ENCODE measurements at regions not wholly inside any gene's neighbourhood (a gene's known extent, or its start where the extent isn't known, plus 50 kb on each side); places are given as distances from the start of the nearest gene placed in this dataset.
A peak's percentile ranks its signal among the peaks of the same experiment; 100 is the strongest.

DNA sequence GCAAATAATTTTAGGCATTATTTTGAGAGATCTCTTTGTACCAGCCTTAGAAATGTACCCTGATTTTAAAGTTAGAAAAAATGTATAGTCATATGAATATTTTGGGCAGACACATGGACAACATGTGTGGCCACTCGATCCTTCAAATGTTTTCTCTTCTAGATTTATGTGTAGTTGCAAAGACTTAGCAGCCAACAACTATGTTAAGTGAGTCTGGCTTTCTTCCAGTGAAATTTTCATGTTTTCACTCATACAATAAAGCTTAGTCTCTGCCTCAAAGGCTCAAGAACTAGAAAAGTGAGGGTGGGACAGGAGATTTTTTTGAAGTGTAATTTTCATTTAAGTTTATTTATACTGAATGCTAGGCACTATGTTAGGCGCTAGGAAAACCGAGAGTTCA is 207.7 kb upstream of the DACH1 start:
- Histone ChIP-seq H3F3A (ENCODE audit: insufficient read depth, low read length, poor library complexity, severe bottlenecking) (peaks cover 8% of the 10 kb centered on the region), H3K79me2 (replicated peaks; ENCODE audit: insufficient read depth, low read length) (no peaks in the 10 kb centered on the region), H4K20me1 (ENCODE audit: insufficient read depth) (no peaks in the 10 kb centered on the region), H2AFZ (ENCODE audit: low read depth, low read length) (no peak overlapping the region), H3K36me3 (ENCODE audit: insufficient read depth, low read length) (no peaks in the 10 kb centered on the region), H3K9me3 (ENCODE audit: low read length) (no peaks in the 10 kb centered on the region), H3K9me2 (ENCODE audit: insufficient read depth, low read length) (no peaks in the 10 kb centered on the region), H3K4me2 (ENCODE audit: low read length) (no peak overlapping the region), H3K27ac (ENCODE audit: low read length) (no peak overlapping the region), H3K9ac (ENCODE audit: low read length) (no peak overlapping the region), H3K27me3 (ENCODE audit: insufficient read depth, low read depth, low read length) (peaks cover 17% of the 10 kb centered on the region), H3K4me3 (ENCODE audit: low read length) (no peak overlapping the region)
- TF ChIP-seq RAD21 (conservative IDR thresholded peaks at IDR 0.05) = no peak
- no peak for TF ChIP-seq POLR2AphosphoS5 (IDR thresholded peaks at IDR 0.05)

DNA sequence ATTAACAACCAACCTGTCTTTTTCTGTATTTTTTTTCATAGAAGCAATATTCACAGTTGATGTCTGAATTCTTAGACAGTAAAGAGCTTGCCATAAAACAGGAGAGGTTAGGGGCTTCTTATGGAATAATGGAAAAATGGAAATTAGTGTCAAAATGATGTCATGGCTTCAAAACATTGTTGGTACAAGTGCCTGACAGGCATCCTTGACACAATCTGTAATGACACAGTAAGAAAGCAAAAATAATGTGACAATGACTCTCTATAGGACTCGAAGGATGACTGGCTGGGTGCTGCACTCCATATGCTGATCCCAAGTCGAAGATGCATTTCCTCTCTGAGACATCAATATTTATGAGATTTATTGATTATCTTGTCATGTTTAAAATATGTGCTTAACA is 205.3 kb upstream of the DACH1 start:
- H3K9me2 ChIP-seq (ENCODE audit: insufficient read depth, low read length) = no peaks in the 10 kb centered on the region
- H3K9me3 ChIP-seq (ENCODE audit: low read length) = no peaks in the 10 kb centered on the region
- peak overlapping the region; percentile 52 for H3K27ac ChIP-seq (ENCODE audit: low read length)
- no peaks in the 10 kb centered on the region for H4K20me1 ChIP-seq (ENCODE audit: insufficient read depth)
- H3K79me2 ChIP-seq (replicated peaks; ENCODE audit: insufficient read depth, low read length) = no peaks in the 10 kb centered on the region
- H3F3A ChIP-seq (ENCODE audit: insufficient read depth, low read length, poor library complexity, severe bottlenecking) = peaks cover 8% of the 10 kb centered on the region
- H3K4me3 ChIP-seq (ENCODE audit: low read length) = peak overlapping the region; percentile 12
- no peak overlapping the region for H3K9ac ChIP-seq (ENCODE audit: low read length)
- no peak overlapping the region for H2AFZ ChIP-seq (ENCODE audit: low read depth, low read length)
- TF ChIP-seq EZH2 (IDR thresholded peaks at IDR 0.05; ENCODE audit: borderline replicate concordance, insufficient read depth, low read length, poor library complexity, severe bottlenecking) = no peak
- peak; percentile 100 for TF ChIP-seq EP300 (conservative IDR thresholded peaks at IDR 0.05; ENCODE audit: poor library complexity, severe bottlenecking)
- peak; percentile 100 for TF ChIP-seq POLR2AphosphoS5 (IDR thresholded peaks at IDR 0.05)
- TF ChIP-seq, protein P1, sequence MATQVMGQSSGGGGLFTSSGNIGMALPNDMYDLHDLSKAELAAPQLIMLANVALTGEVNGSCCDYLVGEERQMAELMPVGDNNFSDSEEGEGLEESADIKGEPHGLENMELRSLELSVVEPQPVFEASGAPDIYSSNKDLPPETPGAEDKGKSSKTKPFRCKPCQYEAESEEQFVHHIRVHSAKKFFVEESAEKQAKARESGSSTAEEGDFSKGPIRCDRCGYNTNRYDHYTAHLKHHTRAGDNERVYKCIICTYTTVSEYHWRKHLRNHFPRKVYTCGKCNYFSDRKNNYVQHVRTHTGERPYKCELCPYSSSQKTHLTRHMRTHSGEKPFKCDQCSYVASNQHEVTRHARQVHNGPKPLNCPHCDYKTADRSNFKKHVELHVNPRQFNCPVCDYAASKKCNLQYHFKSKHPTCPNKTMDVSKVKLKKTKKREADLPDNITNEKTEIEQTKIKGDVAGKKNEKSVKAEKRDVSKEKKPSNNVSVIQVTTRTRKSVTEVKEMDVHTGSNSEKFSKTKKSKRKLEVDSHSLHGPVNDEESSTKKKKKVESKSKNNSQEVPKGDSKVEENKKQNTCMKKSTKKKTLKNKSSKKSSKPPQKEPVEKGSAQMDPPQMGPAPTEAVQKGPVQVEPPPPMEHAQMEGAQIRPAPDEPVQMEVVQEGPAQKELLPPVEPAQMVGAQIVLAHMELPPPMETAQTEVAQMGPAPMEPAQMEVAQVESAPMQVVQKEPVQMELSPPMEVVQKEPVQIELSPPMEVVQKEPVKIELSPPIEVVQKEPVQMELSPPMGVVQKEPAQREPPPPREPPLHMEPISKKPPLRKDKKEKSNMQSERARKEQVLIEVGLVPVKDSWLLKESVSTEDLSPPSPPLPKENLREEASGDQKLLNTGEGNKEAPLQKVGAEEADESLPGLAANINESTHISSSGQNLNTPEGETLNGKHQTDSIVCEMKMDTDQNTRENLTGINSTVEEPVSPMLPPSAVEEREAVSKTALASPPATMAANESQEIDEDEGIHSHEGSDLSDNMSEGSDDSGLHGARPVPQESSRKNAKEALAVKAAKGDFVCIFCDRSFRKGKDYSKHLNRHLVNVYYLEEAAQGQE (IDR thresholded peaks at IDR 0.05; ENCODE audit: borderline replicate concordance) = peak; percentile 86
- peak; percentile 19 for TF ChIP-seq MXI1 (conservative IDR thresholded peaks at IDR 0.05; ENCODE audit: poor library complexity, severe bottlenecking)
- H3K4me2 ChIP-seq (ENCODE audit: low read length) = peak overlapping the region; percentile 42
- no peaks in the 10 kb centered on the region for H3K36me3 ChIP-seq (ENCODE audit: insufficient read depth, low read length)
- H3K27me3 ChIP-seq (ENCODE audit: insufficient read depth, low read depth, low read length) = peaks cover 17% of the 10 kb centered on the region

DNA sequence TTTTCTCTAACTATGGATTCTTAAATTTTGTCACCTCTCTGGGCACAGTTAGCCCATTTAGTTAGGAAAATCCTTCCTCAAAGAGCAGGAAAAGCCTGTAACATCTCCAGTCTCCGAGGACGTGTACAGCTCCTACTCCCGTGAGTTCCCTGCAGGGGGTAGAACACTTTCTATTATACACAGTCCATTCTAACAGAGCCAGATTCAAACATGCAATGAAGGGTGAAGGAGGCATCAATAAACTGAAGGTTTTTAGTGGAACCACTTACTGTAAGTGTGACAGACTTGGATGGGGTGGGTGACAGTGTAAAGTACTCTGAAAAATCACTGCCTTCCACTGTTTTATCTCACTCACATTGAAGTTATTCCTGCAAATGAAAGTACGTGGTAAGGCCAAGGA is 204.7 kb upstream of the DACH1 start:
- H3K27ac ChIP-seq (ENCODE audit: low read length) = peak overlapping the region; percentile 52
- TF ChIP-seq POLR2AphosphoS5 (IDR thresholded peaks at IDR 0.05) (peak; percentile 79), SMC3 (conservative IDR thresholded peaks at IDR 0.05; ENCODE audit: poor library complexity) (no peak)

More for the DNA sequence above, 204.7 kb upstream of the DACH1 start:
- Histone ChIP-seq H3K79me2 (replicated peaks; ENCODE audit: insufficient read depth, low read length) (no peaks in the 10 kb centered on the region), H3K36me3 (ENCODE audit: insufficient read depth, low read length) (no peaks in the 10 kb centered on the region), H3F3A (ENCODE audit: insufficient read depth, low read length, poor library complexity, severe bottlenecking) (peaks cover 8% of the 10 kb centered on the region), H3K9me2 (ENCODE audit: insufficient read depth, low read length) (no peaks in the 10 kb centered on the region), H3K27me3 (ENCODE audit: insufficient read depth, low read depth, low read length) (peaks cover 17% of the 10 kb centered on the region), H3K4me2 (ENCODE audit: low read length) (no peak overlapping the region), H3K9me3 (ENCODE audit: low read length) (no peaks in the 10 kb centered on the region), H3K4me3 (ENCODE audit: low read length) (no peak overlapping the region), H3K9ac (ENCODE audit: low read length) (no peak overlapping the region), H4K20me1 (ENCODE audit: insufficient read depth) (no peaks in the 10 kb centered on the region), H2AFZ (ENCODE audit: low read depth, low read length) (no peak overlapping the region)

Data from neural cell (in vitro differentiated cells).